IMR-90 (cell line): ENCODE measurements at regions not wholly inside any gene's neighbourhood (a gene's known extent, or its start where the extent isn't known, plus 50 kb on each side); places are given as distances from the start of the nearest gene placed in this dataset.

ENCODE experiments used
- ATAC-seq: fragments of 200-7000 bp; cut with Tn5 transposase; 2 replicates; pipeline ENCODE4 v1.9.1; 2020; ENCODE audit warnings: low read depth, mild to moderate bottlenecking, moderate library complexity
- BruUV-seq: library from RNA; stranded (reverse); fragments of 400-500 nt; replicated peaks from 2 replicates; lab custom pipeline; 2021; lab: Mats Ljungman, UMichigan
- CTCF ChIA-PET: fragments of 300-600 bp; formaldehyde crosslinking; extraction: SDS; loops from one replicate; lab custom pipeline; 2021; ENCODE audit warnings: antibody characterized with exemption; lab: Yijun Ruan, JAX
- POLR2A ChIA-PET: fragments of 300-600 bp; sonication (Branson Sonifier 250); formaldehyde crosslinking; loops from one replicate; lab custom pipeline; 2022; ENCODE audit warnings: antibody characterized with exemption; ENCODE audit not compliant: unreplicated experiment; lab: Charles Lee
- DNase-seq: peaks from one replicate; pipeline ENCODE4 v3.0.0; 2013
- H2AFZ ChIP-seq: replicated peaks from 2 replicates; pipeline ENCODE3; 2013; ENCODE audit warnings: low read length, mild to moderate bottlenecking; ENCODE audit not compliant: poor library complexity
- H2AK5ac ChIP-seq: 2 replicates; pipeline ENCODE4 v1.6.1; 2013; ENCODE audit warnings: low read depth, low read length, inconsistent platforms
- H2AK9ac ChIP-seq: replicated peaks from 2 replicates; pipeline ENCODE3; 2013; ENCODE audit warnings: mild to moderate bottlenecking, low read depth, low read length, moderate library complexity; ENCODE audit not compliant: poor library complexity
- H2BK120ac ChIP-seq: 2 replicates; pipeline ENCODE4 v1.6.1; 2013; ENCODE audit warnings: low read depth, low read length, inconsistent platforms
- H2BK15ac ChIP-seq: 3 replicates; pipeline ENCODE4 v1.6.1; 2013; ENCODE audit warnings: low read depth, low read length, inconsistent platforms
- H2BK20ac ChIP-seq: 2 replicates; pipeline ENCODE4 v1.6.1; 2013; ENCODE audit warnings: low read depth, mild to moderate bottlenecking, inconsistent platforms, low read length, moderate library complexity
- H2BK5ac ChIP-seq: 2 replicates; pipeline ENCODE4 v1.6.1; 2013; ENCODE audit warnings: mild to moderate bottlenecking, low read depth, low read length, inconsistent platforms; ENCODE audit not compliant: poor library complexity, severe bottlenecking
- H3K14ac ChIP-seq: replicated peaks from 2 replicates; pipeline ENCODE4 v1.6.1; 2013; ENCODE audit warnings: low read depth, low read length, inconsistent platforms
- H3K18ac ChIP-seq: 2 replicates; pipeline ENCODE4 v1.6.1; 2013; ENCODE audit warnings: low read depth, low read length, control low read depth
- H3K23ac ChIP-seq: 2 replicates; pipeline ENCODE4 v1.6.1; 2013; ENCODE audit warnings: low read depth, low read length, inconsistent platforms
- H3K27ac ChIP-seq: 2 replicates; pipeline ENCODE4 v1.5.1; 2013; ENCODE audit warnings: mild to moderate bottlenecking, control low read depth, low read length; ENCODE audit not compliant: insufficient read depth
- H3K27me3 ChIP-seq: 2 replicates; pipeline ENCODE4 v1.6.1; 2013; ENCODE audit warnings: low read length; ENCODE audit not compliant: control insufficient read depth, insufficient read depth
- H3K36me3 ChIP-seq: 2 replicates; pipeline ENCODE4 v1.6.1; 2013; ENCODE audit warnings: low read length, mixed read lengths; ENCODE audit not compliant: control insufficient read depth, insufficient read depth
- H3K4ac ChIP-seq: 2 replicates; pipeline ENCODE4 v1.6.1; 2013; ENCODE audit warnings: low read depth, low read length, inconsistent platforms
- H3K4me1 ChIP-seq: 2 replicates; pipeline ENCODE4 v1.6.1; 2013; ENCODE audit warnings: low read length, mixed read lengths; ENCODE audit not compliant: control insufficient read depth, insufficient read depth
- H3K4me2 ChIP-seq: 2 replicates; pipeline ENCODE4 v1.6.1; 2013; ENCODE audit warnings: low read depth, mild to moderate bottlenecking, control low read depth, low read length, moderate library complexity
- H3K4me3 ChIP-seq: 2 replicates; pipeline ENCODE4 v1.5.1; 2013; ENCODE audit warnings: low read depth, mild to moderate bottlenecking, control low read depth, low read length, moderate library complexity; ENCODE audit not compliant: insufficient read depth
- H3K56ac ChIP-seq: 2 replicates; pipeline ENCODE4 v1.6.1; 2013; ENCODE audit warnings: low read length, inconsistent platforms; ENCODE audit not compliant: insufficient read depth; ENCODE audit errors: extremely low read depth
- H3K79me1 ChIP-seq, 2 experiments: 2 replicates each; pipeline ENCODE4 v1.6.1; 2013; ENCODE audit warnings: low read length in 2 of 2, inconsistent platforms in 1 of 2, low read depth in 1 of 2
- H3K9ac ChIP-seq: 2 replicates; pipeline ENCODE4 v1.6.1; 2013; ENCODE audit warnings: low read depth, low read length, control low read depth
- H3K9me1 ChIP-seq: 2 replicates; pipeline ENCODE4 v1.6.1; 2013; ENCODE audit warnings: low read length, inconsistent platforms; ENCODE audit not compliant: insufficient read depth
- H3K9me3 ChIP-seq: 2 replicates; pipeline ENCODE4 v1.6.1; 2013; ENCODE audit warnings: low read length; ENCODE audit not compliant: control insufficient read depth, insufficient read depth
- H4K20me1 ChIP-seq: 2 replicates; pipeline ENCODE4 v1.6.1; 2013; ENCODE audit warnings: low read length, inconsistent platforms; ENCODE audit not compliant: insufficient read depth
- H4K5ac ChIP-seq: 2 replicates; pipeline ENCODE4 v1.6.1; 2013; ENCODE audit warnings: mild to moderate bottlenecking, low read depth, low read length, control low read depth
- H4K8ac ChIP-seq, 2 experiments: 2 replicates each; pipeline ENCODE4 v1.6.1; 2013; ENCODE audit warnings: low read depth in 2 of 2, low read length in 2 of 2, control low read depth in 1 of 2, inconsistent platforms in 1 of 2
- H4K91ac ChIP-seq: 2 replicates; pipeline ENCODE4 v1.6.1; 2013; ENCODE audit warnings: low read depth, low read length, inconsistent platforms; ENCODE audit not compliant: insufficient read depth
- CEBPB ChIP-seq: IDR thresholded peaks from 2 replicates; pipeline ENCODE4 v1.6.1; 2012; ENCODE audit warnings: low read depth, low read length, improper control_type of control experiment
- MAFK ChIP-seq: IDR thresholded peaks from 2 replicates; pipeline ENCODE4 v1.6.1; 2012; ENCODE audit warnings: low read depth, low read length, improper control_type of control experiment
- MAZ ChIP-seq: IDR thresholded peaks from 2 replicates; pipeline ENCODE4 v1.6.1; 2012; ENCODE audit warnings: low read depth, mild to moderate bottlenecking, low read length, improper control_type of control experiment, moderate library complexity, borderline replicate concordance
- SMC3 ChIP-seq: fragments of 150-350 bp; IDR thresholded peaks from 2 replicates; pipeline ENCODE4 v1.6.1; 2016; ENCODE audit warnings: low read depth, mild to moderate bottlenecking, antibody characterized with exemption, low read length, moderate library complexity
- WGBS, 2 experiments: methylation state at CpG; one replicate each; pipeline versions ENCODE4 v1.1.5 to v1.1.7; 2013; ENCODE audit warnings: missing lambda C conversion rate in 2 of 2; ENCODE audit not compliant: insufficient read length in 1 of 2; ENCODE audit errors: extremely low coverage in 2 of 2; 5-methylcytosine and 5-hydroxymethylcytosine counted together
- dilution Hi-C: fragments of 300-500 bp; cut with HindIII; formaldehyde crosslinking; loops from one replicate; pipeline ENCODE4 v1.14.3; 2018; ENCODE audit warnings: low sequenced_read_pairs; ENCODE audit not compliant: unreplicated experiment
- in situ Hi-C: fragments of 300-500 bp; cut with MboI; formaldehyde crosslinking; loops from 3 replicates; pipeline ENCODE4 v1.14.3; 2019; ENCODE audit warnings: low sequenced_read_pairs, inconsistent platforms, mixed read lengths
- intact Hi-C: fragments of 100-400 bp; cut with micrococcal nuclease; formaldehyde crosslinking; loops from 2 replicates; pipeline ENCODE4 v1.10.0; 2022
- TF ChIP-seq, protein P1 (sequence below): fragments of 150-350 bp; IDR thresholded peaks from 2 replicates; pipeline ENCODE4 v1.6.1; 2017; ENCODE audit warnings: mild to moderate bottlenecking, antibody characterized with exemption, low read length, low read depth

- Histone ChIP-seq H3K18ac (no peak overlapping the region), H3K27ac (no peak overlapping the region), H3K56ac (no peak overlapping the region), H2BK20ac (no peak overlapping the region), H2AK9ac (no peak overlapping the region), H3K36me3 (no peaks in the 10 kb centered on the region), H2AFZ (no peak overlapping the region), H3K9me1 (no peaks in the 10 kb centered on the region), H3K27me3 (peaks cover 5% of the 10 kb centered on the region), H3K4me1 (no peaks in the 10 kb centered on the region), H2AK5ac (no peak overlapping the region), H4K20me1 (no peaks in the 10 kb centered on the region), H4K8ac (no peak overlapping the region), H3K9ac (no peak overlapping the region), H3K9me3 (peaks cover 2% of the 10 kb centered on the region), H3K14ac (no peak overlapping the region), H3K4ac (no peak overlapping the region), H2BK120ac (no peak overlapping the region), H3K4me2 (no peak overlapping the region), H2BK15ac (no peak overlapping the region), H3K4me3 (no peak overlapping the region), H3K79me1 (no peaks in the 10 kb centered on the region), H2BK5ac (no peak overlapping the region), H4K5ac (no peak overlapping the region), H4K91ac (no peak overlapping the region), H3K23ac (no peak overlapping the region)
- in situ Hi-C loops (no loop called here), intact Hi-C loops (no loop called here), dilution Hi-C loops (no loop called here)
- WGBS, 2 experiments: no CpG with 5 or more reads among the region's 3 CpGs
- POLR2A ChIA-PET: no interaction called here
- CTCF ChIA-PET: no interaction called here
- TF ChIP-seq MAFK (no peak), MAZ (no peak), CEBPB (no peak), SMC3 (no peak)
- TF ChIP-seq, protein P1, sequence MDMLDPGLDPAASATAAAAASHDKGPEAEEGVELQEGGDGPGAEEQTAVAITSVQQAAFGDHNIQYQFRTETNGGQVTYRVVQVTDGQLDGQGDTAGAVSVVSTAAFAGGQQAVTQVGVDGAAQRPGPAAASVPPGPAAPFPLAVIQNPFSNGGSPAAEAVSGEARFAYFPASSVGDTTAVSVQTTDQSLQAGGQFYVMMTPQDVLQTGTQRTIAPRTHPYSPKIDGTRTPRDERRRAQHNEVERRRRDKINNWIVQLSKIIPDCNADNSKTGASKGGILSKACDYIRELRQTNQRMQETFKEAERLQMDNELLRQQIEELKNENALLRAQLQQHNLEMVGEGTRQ: no peak
- BruUV-seq: no TSS peak
- DNase-seq: no peak
- ATAC-seq: no peak
These were observed 204.4 kb downstream of the LACC1 start for GRCh38 chr13:44084146-44084545.
